Stimulated activated CD4-positive, alpha-beta T cell treated with anti-CD3 and anti-CD28 coated beads, Interleukin-15, amount 100 ng/mL, for 24 hours (primary cell): ENCODE measurements at regions not wholly inside any gene's neighbourhood (a gene's known extent, or its start where the extent isn't known, plus 50 kb on each side); places are given as distances from the start of the nearest gene placed in this dataset.

Source experiments
- DNase-seq: peaks from one replicate; pipeline ENCODE4 v3.0.0-alpha.2; 2020

DNA sequence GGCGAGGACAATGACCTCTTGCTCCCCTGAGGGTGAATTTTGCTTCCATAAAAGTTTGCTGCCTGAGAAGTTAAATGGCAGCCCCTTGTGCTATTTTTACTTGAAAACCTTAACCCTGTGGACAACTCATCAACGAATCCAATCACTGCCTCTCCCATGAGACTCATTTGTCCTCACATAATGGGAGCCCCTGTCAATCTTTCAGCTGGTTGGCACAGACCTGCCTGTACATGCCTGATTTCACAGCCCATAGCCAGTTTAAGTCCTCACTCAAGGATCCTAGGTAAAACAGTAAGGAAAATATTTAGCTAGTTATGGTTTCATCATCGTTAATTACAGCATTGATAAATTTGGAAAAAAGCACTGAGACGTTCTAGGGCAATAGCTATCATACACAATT is 207.4 kb downstream of the NHLRC3 start:
- DNase-seq, result no peak

DNA sequence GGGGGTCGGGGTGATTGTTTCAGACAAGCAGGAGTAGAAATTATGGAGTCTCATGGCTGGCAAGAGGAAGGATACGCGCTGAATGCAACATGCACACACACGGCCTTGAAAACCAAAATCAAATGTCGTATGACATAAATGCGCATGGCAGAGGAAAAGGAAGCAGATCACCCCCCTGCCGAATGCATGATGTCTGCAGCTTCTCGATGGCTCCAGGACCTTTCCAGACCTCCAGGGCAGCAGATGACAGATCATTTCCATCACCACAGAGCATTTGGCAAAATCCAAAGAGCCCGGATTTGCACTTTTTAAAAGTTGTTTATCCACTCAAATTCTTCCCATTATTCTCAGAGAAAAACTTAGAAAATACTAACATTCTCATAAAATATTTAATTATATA is 211.7 kb downstream of the NHLRC3 start:
- no peak for DNase-seq

DNA sequence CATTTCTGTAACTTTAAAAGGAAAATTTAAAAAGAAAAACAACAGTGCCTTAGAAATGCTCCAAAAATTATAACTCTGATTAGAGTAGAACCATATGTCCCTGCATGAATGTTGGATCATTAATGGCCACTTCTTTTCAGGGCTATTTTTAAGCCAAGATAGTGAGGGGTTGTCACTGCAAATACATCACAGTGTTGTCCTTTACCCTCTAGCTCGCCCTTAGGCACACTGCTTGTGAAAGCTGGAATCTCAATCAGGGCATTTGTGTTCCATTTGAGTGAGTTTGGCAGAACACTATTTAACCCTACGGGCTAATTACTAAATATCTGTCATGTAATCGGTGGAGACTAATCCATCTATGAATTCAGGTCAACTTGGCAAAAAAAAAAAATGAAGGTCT is 212.2 kb downstream of the NHLRC3 start:
- no peak for DNase-seq

DNA sequence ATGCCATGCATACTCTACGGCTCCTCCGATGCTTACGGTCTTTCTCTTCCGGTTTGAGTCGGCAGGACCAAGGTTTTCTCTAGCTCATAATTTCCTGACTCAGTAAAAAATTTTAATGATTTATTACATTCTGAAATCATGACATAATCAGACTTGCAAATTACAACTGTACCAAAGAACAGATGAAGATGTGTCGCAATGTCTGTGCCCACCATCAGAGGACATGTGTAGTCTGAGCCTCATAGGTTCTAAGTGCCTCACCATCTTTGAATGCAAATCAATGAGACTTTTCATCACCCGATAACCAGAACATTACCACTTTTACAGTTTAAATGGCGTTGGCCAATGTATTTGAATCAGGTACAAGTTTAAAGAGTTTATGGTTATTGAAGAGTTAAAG is 213.1 kb downstream of the NHLRC3 start:
- DNase-seq, result no peak

DNA sequence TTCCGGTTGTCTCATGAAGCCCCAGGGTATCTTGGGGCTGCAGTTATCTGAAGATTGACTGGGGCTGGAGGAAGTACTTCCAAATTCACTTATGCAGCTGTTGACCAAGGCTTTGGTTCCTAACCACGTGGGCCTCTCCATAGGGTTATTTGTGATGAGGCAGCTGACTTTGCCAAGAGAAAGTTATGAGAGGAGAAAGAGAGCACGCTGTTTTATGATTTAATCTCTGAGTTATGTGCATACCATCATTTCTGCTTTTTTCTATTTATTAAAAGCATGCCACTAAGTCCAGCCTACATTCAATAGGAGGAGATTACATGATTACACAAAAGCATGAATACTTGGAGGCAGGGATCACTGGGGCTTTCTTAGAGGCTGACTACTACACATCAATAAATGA is 215.5 kb downstream of the NHLRC3 start:
- no peak for DNase-seq

DNA sequence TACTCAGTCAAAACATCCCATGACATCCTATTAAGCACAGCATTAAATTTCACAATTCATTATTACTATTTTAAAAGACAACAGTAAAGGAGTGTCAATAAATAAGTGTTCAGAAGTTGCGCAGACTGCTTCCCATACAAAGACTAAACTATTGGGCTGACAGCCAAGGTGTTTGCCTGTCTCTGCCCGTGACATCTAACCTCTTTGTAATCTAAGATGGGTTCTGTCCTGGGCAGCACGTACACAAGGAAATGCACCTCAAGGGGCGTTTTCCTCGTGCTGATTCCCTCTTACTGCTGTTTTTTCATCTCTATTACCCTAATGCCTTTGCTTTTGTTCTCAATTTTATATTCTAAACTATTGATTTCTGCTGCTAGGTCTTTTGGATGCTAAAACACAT is 216.3 kb downstream of the NHLRC3 start:
- DNase-seq, result no peak

DNA sequence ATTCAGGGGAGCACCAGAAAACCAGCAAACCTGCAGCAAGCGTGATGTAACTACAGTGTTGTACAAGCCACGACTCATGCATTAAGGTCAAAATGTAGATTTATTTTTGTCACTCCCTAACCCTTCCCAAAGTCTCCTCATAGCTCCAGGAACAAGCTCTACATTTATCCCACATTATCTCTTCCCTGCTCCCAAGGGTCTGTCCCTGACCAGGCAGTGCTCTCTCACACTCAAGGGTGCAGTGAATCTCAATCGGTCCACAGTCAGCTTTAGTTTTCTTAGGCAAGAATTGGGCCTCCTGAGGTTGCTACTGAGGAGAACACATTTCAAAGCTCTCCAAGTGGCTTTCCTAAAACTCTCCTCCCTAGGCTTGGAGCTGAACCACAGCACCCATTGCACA is 219.4 kb downstream of the NHLRC3 start:
- DNase-seq, result no peak

DNA sequence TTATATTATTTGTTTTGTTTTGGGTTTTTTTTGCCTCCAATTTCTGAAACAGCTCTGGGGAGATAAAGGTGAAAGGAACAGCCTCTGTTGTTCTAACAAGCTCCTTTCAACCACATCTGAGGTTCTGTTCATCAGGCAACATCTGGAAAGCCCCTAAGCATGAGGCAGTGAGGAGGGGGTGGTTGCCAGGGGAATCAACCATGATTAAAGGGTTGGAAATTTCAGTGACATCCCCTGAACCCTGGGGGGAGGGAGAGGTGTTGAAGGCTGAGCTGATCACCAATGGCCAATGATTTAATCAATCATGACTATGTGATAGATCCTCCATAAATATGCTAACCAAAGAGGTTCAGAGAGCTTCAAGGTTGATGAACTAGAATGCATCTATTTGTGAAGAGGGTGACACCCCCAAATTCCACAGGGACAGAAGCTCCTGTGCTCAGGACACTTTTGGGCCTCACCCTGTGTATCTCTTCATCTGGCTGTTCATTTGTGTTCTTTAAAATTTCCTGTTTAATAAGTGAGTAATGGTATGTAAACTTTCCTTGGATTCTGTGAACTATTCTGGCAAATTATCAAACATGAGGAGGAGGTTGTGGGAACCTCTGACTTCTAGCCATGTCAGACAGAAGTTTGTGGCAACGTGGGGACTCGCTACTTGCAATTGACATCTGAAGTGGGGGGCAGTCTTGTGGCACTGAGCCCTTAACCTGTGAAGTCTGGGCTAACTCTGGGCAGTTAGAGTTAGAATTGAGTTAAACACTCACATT is 221.3 kb downstream of the NHLRC3 start:
- DNase-seq, result peak; percentile 29

DNA sequence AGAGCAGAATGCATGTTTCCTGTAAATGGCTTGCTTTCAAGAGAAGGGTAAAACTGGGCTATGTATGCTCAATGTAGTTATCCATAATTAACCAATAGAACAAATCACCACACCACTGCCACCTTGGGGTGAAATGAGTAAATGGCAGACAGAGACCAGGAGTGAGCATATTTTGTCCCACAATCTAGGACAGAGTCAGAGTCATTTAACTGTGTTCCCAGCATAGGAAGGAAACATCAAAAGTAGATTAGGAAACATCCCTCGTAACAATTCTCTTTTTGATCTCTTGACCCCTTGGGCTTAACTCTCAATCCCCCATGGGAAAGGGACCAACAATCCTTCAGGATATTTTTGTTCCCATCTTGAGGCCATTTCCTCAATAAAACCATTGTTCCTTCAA is 224.8 kb downstream of the NHLRC3 start:
- DNase-seq, result peak; percentile 65

DNA sequence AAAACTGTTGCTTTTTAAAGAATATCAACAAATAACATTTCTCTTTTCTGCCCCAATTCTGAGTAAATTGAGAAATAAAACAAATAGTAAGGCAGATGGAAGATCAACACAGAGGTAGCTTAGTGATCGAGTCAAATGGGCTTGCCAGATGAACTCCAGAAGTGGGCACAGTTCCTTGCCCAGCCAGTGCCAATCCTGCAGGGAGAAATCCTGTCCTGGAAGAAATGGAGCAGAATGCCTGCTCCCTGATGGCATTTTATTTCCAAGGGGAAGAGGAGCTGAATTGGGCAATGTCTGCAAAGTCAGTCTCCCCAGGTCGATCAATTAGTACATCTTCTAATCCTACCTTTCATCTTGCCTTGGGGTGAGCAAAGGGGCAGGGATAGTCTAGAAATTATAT is 225.3 kb downstream of the NHLRC3 start:
- DNase-seq, result no peak

DNA sequence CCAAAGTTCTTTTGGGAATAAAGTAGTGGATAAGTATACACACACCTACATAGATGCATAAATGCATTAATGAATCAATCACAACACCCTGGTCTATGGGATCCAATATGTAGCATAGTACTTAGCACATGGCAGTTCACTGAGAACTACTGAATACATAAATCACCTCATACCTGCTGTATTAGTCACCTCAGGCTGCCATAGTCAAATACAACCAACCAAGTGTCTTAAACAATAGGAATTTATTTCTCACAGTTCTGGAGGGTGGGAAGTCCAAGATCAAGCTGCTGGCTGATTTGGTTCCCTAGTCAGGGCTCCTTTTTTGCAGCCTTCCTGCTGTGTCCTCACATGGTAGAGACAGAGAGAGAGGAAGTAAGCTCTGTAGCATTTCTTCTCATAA is 228.2 kb downstream of the NHLRC3 start:
- DNase-seq, result no peak

DNA sequence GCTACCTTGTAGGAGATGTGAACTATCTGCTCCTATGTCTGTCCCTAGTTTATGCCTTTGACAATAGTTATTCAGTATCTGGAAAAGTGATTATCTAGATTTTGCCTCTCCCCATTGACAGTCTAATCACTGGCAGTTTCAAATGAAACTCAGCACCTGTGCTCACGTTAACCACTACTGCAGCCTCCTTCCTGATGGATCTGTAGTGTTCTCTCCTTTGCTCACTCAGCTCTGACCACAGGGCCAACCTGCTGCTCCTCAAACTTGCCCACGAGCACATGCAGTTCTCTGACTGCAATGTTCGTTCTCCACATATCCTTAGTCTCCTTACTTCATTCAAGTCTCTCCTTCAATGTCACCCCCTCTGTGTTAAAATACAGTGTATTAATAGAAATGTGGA is 230.1 kb downstream of the NHLRC3 start:
- no peak for DNase-seq

DNA sequence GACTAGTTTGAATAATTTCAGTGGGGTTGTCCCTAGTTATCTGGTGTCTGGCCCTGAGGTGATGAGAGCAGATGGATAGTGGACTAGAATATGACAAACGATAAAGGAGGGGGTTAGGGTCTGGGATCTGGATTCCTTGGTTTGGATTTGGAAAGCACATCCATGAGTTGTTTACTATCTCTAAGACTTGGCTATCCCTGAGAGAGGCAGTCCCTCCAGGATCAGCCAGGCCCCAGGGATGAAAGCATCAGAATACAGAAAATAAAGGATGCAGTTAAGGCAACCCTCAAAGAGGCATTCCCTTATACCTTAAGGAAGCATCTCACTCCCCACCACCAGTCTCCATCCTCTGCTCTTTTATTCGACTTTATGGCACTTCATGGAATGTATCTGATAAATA is 230.7 kb downstream of the NHLRC3 start:
- DNase-seq, result no peak

DNA sequence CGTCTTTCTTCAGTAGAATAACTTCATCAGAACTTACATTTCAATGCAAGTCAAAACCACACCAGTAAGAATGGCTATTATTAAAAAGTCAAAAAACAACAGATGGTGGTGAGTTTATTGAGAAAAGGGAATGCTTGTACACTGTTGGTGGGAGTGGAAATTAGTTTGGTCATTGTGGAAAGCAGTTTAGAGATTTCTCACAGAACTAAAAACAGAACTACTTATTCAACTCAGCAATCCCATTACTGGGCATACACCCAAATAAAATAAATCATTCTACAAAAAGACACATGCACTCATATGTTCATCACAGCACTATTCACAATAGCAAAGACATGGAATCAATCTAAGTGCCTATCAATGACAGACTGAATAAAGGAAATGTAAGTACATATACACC is 231.2 kb downstream of the NHLRC3 start:
- no peak for DNase-seq

DNA sequence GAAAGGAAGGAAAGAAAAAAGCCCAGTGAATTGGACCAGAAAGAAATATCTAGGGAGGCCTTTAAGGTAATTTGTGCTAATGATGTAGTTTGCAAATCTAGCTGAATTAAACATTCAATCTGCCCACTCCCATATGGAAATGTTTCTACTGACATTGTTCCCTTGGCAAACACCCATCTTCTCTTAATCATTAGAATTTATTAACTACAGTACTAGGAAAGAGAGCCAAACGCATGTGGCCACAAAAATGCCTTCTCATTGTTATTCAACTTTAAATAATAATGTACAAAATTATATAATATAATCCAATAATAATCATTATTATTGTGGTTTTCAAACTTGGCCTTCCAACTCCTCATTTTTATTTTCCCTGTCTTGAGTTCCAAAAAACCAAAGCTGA is 234.7 kb downstream of the NHLRC3 start:
- no peak for DNase-seq

DNA sequence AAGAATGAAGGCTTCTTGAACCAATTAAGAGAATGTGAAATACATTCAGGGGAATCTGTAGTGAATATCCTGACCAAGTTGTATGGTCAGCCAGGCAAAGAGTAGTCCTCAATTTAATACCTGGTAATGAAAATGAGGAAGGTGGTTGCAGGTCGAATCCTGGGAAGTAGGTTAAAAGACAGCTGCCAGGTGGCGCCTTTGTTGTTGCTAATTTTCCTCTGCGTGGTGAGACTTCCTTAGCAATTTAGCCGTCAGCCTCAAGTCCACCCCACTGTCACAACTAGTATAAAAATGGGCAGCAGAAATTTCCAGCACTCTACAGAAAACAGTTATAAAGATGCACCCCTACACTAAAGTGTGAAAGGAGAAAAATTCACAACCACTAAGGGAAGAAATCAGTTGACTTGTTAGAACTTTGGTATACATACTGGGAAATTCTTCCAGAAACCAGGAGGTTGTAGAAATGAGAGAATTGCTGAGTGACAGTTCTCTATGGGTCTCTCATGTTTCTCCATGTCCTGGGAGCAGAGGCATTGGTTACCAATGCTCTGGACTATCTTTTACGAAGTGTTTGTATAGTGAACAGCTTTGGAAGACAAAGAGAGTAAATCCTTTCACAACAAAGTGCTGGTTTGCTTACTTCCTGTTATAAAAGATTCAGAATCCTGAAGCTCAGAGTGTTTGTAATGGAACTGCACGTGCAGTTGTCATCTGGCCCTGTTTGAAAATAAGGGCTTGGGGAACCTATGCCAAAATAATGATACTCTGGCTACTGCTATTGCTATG is 235.9 kb downstream of the NHLRC3 start:
- no peak for DNase-seq

DNA sequence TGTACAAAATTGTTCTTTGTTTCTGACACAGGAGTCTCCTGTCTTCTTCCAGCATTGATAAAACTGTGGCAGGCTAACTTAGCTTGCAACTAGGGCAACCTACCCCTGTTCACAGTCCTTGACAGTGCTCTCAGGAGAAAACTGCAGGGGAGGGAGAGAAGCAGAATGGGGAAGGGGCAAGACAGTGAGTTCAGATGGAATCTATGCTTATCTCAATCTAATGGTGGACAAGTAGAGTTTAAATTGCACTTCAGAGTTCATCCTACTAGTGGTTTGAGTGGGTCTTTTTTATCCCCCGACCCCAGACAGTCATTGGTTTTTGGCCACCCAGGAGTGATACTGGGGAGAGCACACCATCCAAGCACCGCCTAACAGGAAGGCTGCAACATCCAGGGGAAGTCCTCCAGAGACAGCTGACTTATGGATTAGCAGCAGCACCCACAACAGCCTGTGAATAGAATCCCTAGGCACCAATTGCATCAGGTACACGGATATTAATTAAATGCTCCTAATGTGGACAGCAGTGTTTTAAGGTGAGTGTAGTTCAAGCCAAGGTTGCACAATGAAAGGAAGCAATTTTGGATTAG is 236.6 kb downstream of the NHLRC3 start:
- DNase-seq, result no peak

DNA sequence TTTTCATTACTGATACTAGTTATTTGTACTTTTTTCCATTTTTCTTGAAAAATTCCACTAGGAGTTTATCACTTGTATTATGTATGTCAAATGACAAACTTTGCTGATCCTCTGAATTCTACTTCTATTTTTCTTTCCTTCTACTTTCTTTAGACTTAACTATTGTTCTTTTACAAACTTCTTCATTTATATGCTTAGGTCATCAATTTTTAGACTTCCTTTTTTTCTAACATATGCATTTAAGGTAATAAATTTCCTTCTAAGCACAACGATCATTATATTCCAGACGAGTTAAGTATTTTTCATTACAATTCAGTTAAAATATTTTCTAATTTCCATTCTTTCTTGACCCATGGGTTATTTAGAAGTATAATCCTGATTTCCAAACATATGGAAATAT is 240.8 kb downstream of the NHLRC3 start:
- no peak for DNase-seq

DNA sequence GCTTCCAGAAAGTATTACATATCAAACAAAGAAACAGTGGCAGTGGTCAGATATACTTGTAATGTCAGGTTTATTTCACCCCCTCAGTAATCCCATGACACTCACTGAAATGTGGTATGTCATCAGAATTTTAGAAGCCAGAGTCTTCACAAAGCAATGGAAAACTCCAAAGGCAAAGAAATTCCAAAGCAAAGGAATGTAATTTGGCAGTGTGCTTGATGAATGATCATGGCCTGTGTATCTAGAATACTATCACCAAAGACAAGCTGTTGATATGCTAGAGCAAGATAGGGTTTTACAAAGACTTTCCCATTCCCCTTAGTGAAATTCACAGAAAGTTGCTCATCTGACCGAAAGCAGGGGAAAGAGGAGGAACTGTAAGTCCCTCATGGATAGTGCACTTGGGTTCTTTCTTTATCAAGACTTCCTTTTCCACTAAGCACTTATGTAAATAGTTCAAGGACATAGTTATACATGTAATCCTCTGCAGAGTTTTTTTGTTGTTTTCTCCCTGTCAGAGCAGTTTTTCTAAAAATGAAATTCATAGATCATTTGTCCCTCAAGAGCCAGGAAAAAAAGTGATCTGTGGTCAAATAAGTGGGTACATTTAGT is 243.4 kb downstream of the NHLRC3 start:
- no peak for DNase-seq

DNA sequence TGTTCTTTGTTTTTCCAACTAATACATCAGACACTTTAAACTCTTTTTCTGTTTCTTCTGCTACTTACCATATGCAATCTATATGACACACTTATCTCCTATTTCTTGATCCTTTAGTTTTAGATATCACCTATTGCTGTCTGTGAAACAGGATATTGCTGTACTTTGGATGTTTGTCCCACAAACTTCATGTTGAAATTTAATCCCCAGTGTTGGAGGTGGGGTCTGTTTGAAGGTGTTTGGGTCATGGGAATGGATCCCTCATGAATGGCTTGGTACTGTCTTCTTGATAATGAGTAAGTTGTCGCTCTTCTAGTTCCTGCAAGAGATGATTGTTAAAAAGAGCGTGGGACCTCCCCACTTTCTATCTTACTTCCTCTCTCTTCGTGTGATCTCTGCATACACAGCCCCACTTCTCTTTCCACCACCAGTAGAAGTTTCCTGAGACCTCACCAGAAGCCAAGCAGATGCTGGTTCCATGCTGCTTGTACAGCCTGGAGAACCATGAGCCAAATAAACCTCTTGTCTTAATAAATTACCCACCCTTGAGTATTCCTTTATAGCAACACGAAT is 244.2 kb downstream of the NHLRC3 start:
- DNase-seq, result no peak

DNA sequence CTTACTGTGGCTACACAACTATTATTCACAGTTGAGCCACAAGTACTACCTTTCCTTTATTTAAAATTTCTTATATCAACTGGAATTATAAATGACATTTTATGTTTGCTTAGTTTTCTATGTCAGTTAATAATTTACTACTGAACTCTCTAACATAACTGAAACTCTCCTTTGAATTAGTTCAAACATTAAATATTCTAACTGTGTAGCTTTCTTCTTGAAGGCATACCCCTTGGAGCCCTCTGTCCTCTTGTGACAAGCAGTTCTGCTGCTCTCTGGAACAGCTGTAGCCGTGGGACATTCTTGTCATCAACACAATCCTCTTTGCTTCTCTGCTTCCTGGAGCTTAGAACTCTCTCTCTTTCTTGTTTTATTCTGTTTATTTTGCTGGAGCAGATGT is 244.8 kb downstream of the NHLRC3 start:
- DNase-seq, result no peak

DNA sequence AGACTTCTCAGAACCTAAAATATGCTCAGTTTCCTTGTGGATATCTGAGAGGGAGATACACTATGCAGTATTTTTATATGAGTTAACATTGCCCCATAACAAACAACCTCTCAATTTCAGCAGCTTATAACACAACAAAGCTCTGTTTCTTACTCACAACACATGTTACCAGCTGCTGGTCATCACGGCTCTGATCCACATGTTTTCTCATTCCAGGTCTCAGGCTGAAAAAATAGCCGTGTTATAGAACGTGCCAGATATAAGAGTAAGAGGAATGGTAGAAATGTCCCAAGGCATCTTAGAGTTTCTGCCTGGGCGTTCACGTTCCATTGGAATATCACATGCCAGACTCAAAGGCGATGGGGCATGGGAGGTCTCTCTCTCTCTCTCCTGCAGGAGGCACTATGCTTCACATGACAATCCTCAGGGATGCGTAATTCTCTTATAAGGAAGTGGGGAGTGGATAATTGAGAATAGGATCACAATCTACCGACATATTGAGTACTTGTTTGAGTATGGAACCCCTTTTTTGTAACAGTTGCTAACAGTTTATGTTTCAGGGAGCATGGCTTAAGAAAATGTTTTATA is 246.6 kb downstream of the NHLRC3 start:
- DNase-seq, result no peak
